Femur (tissue), 1 donor: ENCODE measurements at regions not wholly inside any gene's neighbourhood (a gene's known extent, or its start where the extent isn't known, plus 50 kb on each side); places are given as distances from the start of the nearest gene placed in this dataset.

Source experiments
- DNase-seq: peaks from one replicate; pipeline ENCODE4 v3.0.0-alpha.2; 2017

DNA sequence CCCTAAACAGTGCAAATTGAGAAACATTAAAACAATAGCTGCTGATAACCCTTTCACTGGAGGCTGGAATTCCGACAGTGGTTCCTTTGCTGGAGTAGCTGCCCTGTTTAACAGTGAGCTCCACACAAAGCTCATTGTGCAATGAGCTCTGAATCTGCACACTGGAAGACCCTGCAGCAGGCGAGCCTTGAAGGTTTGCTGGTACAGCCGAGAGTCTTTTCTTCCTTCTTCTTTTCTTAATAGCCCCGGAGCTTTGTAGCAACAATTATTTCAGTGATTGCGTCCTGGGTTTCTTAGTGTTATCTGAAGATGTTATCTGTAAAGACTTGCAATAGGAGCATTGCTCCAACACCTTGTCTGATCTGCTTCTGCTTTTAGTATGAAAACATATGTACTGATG is 50.8 kb upstream of the CXCR4 start:
- no peak for DNase-seq

DNA sequence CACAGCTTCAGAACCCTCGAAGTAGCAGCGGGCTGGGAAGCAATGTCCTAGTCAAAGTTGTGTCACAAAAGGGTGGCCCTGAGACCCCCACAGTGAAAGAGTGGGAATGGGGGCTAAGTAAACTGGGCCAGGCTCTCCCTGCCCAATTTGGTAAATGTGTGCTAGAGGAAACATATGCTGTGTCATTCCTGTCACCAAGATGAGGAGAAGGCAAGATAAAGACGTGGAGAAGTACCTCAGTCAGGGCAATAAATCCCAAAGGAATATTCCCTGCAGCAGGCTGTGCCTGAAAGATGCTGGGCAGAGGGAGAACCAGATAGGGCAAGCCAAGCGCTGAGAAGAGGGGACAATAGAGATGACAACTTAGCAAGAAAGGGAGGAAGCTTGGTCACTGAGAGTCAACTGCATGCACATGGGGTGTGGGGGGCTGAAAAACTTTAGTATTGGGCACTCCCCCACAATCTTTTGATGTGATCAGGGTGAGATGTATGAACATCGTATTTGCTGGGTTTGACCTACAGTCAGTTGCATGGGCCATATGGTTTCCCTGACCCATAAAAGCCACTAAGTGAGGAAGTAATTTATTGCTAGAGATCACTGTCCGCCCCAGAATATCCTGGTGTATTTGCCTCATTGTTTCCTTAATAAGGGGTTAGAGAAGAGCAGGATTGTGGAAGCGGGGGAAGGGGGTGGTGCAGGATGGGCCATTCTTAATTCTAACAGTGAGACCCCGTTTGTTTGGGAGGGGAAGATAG is 49.9 kb upstream of the CXCR4 start:
- no peak for DNase-seq
